Activated T-helper 17 cell treated with anti-CD3 and anti-CD28 coated beads, Interleukin-2, amount 50 U/mL, for 72 hours (primary cell): ENCODE measurements at regions not wholly inside any gene's neighbourhood (a gene's known extent, or its start where the extent isn't known, plus 50 kb on each side); places are given as distances from the start of the nearest gene placed in this dataset.
A peak's percentile ranks its signal among the peaks of the same experiment; 100 is the strongest.

ENCODE experiments used
- ATAC-seq: fragments of 150-1000 bp; cut with Tn5 transposase; replicated peaks from 2 replicates; pipeline ENCODE4 v1.10.0; 2021; ENCODE audit warnings: mild to moderate bottlenecking, moderate library complexity
- H3K27ac Mint-ChIP-seq: one replicate; pipeline ENCODE4 v1.8.0; 2022; ENCODE audit warnings: mixed read lengths
- H3K27me3 Mint-ChIP-seq: one replicate; pipeline ENCODE4 v1.8.0; 2022; ENCODE audit warnings: mixed read lengths
- H3K36me3 Mint-ChIP-seq: one replicate; pipeline ENCODE4 v1.8.0; 2022; ENCODE audit warnings: low read depth, mild to moderate bottlenecking, mixed read lengths
- H3K4me1 Mint-ChIP-seq: one replicate; pipeline ENCODE4 v1.8.0; 2022; ENCODE audit warnings: mixed read lengths
- H3K4me3 Mint-ChIP-seq: one replicate; pipeline ENCODE4 v1.8.0; 2022; ENCODE audit warnings: mild to moderate bottlenecking, mixed read lengths
- H3K9me3 Mint-ChIP-seq: one replicate; pipeline ENCODE4 v1.8.0; 2022; ENCODE audit warnings: mixed read lengths

GRCh38 chr1:234942879-234943506 is 185.6 kb downstream of the TOMM20 start:
- Mint-ChIP-seq H3K9me3 (peaks cover 5% of the 10 kb centered on the region), H3K4me1 (peaks cover 10% of the 10 kb centered on the region), H3K27me3 (no peaks in the 10 kb centered on the region), H3K36me3 (no peaks in the 10 kb centered on the region), H3K4me3 (no peak overlapping the region), H3K27ac (no peak overlapping the region)
- ATAC-seq, result no peak

- no peak overlapping the region for H3K27ac Mint-ChIP-seq
- peaks cover 5% of the 10 kb centered on the region for H3K9me3 Mint-ChIP-seq
- H3K27me3 Mint-ChIP-seq, result no peaks in the 10 kb centered on the region
- H3K36me3 Mint-ChIP-seq, result no peaks in the 10 kb centered on the region
- no peak for ATAC-seq
- H3K4me3 Mint-ChIP-seq, result no peak overlapping the region
- H3K4me1 Mint-ChIP-seq, result peaks cover 18% of the 10 kb centered on the region
These were observed 186.7 kb downstream of the TOMM20 start for GRCh38 chr1:234942012-234942332.

DNA sequence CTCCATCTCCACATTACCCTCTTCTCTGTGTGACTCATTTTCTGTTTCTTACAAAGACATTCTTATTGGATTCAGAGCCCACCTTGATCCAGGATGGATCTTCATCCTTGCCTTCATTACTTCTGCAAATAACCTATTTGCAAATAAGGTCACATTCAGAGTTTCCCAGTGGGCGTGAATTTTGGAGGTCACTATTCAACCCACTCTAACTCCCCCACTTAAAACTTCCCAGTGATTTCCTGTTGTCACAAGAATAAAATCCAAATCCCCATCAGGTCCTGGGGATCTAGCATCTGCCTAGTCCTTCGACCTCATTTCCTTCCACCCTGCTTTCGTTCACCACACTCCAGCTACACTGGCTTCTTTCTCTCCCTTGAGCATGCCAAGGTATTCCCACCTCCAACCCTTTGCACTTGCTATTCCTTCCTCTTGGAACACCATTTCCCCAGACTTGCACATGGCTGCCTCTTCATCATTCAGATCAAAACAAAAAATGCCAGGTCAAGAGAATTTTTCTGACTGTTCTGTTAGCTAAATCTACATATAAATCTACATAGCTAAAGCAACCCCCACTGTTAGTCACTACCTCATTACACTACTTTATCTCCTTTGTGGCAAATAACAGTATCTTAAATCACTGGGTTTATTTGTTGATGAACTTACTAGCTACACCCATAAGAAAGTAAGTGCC is 187.2 kb downstream of the TOMM20 start:
- Mint-ChIP-seq H3K9me3 (peaks cover 5% of the 10 kb centered on the region), H3K4me1 (peaks cover 21% of the 10 kb centered on the region), H3K27me3 (no peaks in the 10 kb centered on the region), H3K27ac (no peak overlapping the region), H3K4me3 (no peak overlapping the region), H3K36me3 (no peaks in the 10 kb centered on the region)
- peak; percentile 40 for ATAC-seq

DNA sequence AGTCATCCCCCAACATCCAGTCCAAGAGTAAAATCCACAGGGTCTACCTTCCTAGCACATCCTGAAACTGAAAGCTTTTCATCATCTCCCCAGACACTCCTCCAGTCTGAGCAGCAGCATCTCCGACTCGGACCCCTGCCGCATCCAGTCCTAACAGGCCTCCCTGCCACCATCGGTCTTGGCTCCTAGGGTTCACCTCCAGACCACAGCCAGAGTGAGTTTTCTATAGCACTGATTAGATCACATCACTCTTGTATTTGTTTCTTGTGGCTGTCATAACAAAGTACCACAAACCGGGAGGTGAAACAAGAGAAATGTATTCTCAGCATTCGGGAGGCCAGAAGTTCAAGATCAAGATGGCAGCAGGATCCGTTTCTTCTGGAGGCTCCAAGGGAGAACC is 187.8 kb downstream of the TOMM20 start:
- peaks cover 21% of the 10 kb centered on the region for H3K4me1 Mint-ChIP-seq
- ATAC-seq, result peak; percentile 12
- peaks cover 5% of the 10 kb centered on the region for H3K9me3 Mint-ChIP-seq
- no peak overlapping the region for H3K27ac Mint-ChIP-seq
- no peaks in the 10 kb centered on the region for H3K36me3 Mint-ChIP-seq
- no peaks in the 10 kb centered on the region for H3K27me3 Mint-ChIP-seq
- H3K4me3 Mint-ChIP-seq, result no peak overlapping the region

DNA sequence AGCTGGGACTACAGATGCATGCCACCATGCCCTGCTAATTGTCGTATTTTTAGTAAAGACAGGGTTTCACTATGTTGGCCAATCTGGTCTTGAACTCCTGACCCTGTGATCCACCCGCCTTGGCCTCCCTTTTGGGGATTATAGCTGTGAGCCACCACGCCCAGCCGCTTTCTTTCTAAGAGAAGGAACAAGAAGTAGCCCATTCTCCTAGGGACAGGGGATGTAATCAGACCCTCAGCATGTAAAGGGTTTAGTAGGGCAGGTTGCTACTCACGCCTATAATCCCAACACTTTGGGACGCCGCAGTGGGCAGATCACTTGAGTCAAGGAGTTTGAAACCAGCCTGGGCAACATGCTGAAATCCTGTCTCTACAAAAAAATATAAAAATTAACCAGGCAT is 189.7 kb downstream of the TOMM20 start:
- H3K4me1 Mint-ChIP-seq, result peaks cover 11% of the 10 kb centered on the region
- H3K4me3 Mint-ChIP-seq, result no peak overlapping the region
- no peak overlapping the region for H3K27ac Mint-ChIP-seq
- H3K27me3 Mint-ChIP-seq, result no peaks in the 10 kb centered on the region
- no peaks in the 10 kb centered on the region for H3K9me3 Mint-ChIP-seq
- no peaks in the 10 kb centered on the region for H3K36me3 Mint-ChIP-seq
- no peak for ATAC-seq

- H3K4me3 Mint-ChIP-seq, result no peak overlapping the region
- no peaks in the 10 kb centered on the region for H3K27me3 Mint-ChIP-seq
- ATAC-seq, result no peak
- H3K27ac Mint-ChIP-seq, result no peak overlapping the region
- peaks cover 17% of the 10 kb centered on the region for H3K4me1 Mint-ChIP-seq
- no peaks in the 10 kb centered on the region for H3K9me3 Mint-ChIP-seq
- H3K36me3 Mint-ChIP-seq, result no peaks in the 10 kb centered on the region
These were observed 190.5 kb downstream of the TOMM20 start for GRCh38 chr1:234938135-234938534.

GRCh38 chr1:234936612-234937389 is 191.8 kb downstream of the TOMM20 start:
- no peak overlapping the region for H3K27ac Mint-ChIP-seq
- H3K4me1 Mint-ChIP-seq, result peaks cover 27% of the 10 kb centered on the region
- H3K27me3 Mint-ChIP-seq, result peaks cover 3% of the 10 kb centered on the region
- peak; percentile 70 for ATAC-seq
- H3K4me3 Mint-ChIP-seq, result peak overlapping the region; percentile 37
- H3K36me3 Mint-ChIP-seq, result no peaks in the 10 kb centered on the region
- no peaks in the 10 kb centered on the region for H3K9me3 Mint-ChIP-seq

- Mint-ChIP-seq H3K4me3 (peak overlapping the region; percentile 50), H3K36me3 (no peaks in the 10 kb centered on the region), H3K27me3 (peaks cover 3% of the 10 kb centered on the region), H3K27ac (peak overlapping the region; percentile 91), H3K4me1 (peaks cover 27% of the 10 kb centered on the region), H3K9me3 (no peaks in the 10 kb centered on the region)
- ATAC-seq, result peak; percentile 33
These were observed 194.0 kb downstream of the TOMM20 start for GRCh38 chr1:234934611-234935033.

DNA sequence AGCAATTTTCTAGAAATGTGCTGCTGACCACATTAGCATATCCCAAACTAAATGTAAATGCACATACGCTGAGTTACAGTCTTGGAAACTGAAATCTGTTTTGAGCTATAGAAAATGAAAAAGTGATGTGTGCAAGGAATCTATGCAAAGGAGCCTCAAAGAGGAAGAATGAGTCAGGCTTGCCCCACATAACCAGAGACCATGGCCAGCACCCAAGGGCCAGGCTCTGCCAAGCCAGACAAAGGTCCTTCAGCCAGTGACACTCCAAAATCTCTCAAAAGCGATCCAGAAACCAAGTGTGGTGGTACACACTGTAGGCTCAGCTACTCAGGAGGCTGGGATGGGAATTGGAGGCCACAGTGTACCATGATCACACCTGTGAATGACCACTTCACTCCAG is 195.2 kb downstream of the TOMM20 start:
- Mint-ChIP-seq H3K27ac (peak overlapping the region; percentile 91), H3K36me3 (no peaks in the 10 kb centered on the region), H3K4me1 (peaks cover 27% of the 10 kb centered on the region), H3K27me3 (peaks cover 3% of the 10 kb centered on the region), H3K9me3 (no peaks in the 10 kb centered on the region), H3K4me3 (peak overlapping the region; percentile 63)
- peak; percentile 88 for ATAC-seq

GRCh38 chr1:234932511-234933430 is 195.9 kb downstream of the TOMM20 start:
- peaks cover 3% of the 10 kb centered on the region for H3K27me3 Mint-ChIP-seq
- H3K4me1 Mint-ChIP-seq, result peaks cover 33% of the 10 kb centered on the region
- H3K9me3 Mint-ChIP-seq, result no peaks in the 10 kb centered on the region
- H3K27ac Mint-ChIP-seq, result peak overlapping the region; percentile 91
- ATAC-seq, result peak; percentile 15
- peak overlapping the region; percentile 63 for H3K4me3 Mint-ChIP-seq
- no peaks in the 10 kb centered on the region for H3K36me3 Mint-ChIP-seq

GRCh38 chr1:234932106-234932505 is 196.5 kb downstream of the TOMM20 start:
- no peak for ATAC-seq
- Mint-ChIP-seq H3K4me3 (no peak overlapping the region), H3K9me3 (no peaks in the 10 kb centered on the region), H3K27me3 (peaks cover 3% of the 10 kb centered on the region), H3K36me3 (no peaks in the 10 kb centered on the region), H3K4me1 (peaks cover 34% of the 10 kb centered on the region), H3K27ac (no peak overlapping the region)

DNA sequence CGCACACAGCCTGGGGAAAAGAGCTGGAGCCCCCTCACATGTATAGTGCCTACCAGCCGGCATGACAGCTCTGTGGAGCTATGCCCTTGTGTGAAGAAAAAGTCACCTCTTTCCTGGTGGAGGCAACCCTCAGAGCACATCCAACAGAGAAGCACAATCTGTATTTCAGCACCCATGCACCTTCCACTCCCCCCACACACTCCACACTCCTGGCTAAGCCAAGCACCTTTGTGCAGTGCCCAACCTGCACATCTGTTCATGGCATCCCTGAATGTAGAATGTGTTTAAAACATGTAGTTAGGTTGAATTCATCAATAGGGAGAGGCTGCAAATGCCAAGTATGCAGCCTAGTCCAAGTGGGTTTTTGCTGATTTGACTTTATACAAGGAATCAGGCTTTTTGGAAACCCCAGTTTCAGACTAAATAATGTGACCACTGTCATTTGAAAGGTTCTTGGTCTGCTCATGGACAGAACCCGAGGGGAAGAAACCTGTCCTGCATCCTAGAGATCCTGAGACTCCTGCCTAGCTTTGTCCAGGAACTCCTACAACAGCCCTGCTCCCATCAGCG is 197.1 kb downstream of the TOMM20 start:
- Mint-ChIP-seq H3K4me3 (no peak overlapping the region), H3K4me1 (peaks cover 34% of the 10 kb centered on the region), H3K27me3 (peaks cover 3% of the 10 kb centered on the region), H3K9me3 (no peaks in the 10 kb centered on the region), H3K27ac (no peak overlapping the region), H3K36me3 (no peaks in the 10 kb centered on the region)
- ATAC-seq, result no peak

DNA sequence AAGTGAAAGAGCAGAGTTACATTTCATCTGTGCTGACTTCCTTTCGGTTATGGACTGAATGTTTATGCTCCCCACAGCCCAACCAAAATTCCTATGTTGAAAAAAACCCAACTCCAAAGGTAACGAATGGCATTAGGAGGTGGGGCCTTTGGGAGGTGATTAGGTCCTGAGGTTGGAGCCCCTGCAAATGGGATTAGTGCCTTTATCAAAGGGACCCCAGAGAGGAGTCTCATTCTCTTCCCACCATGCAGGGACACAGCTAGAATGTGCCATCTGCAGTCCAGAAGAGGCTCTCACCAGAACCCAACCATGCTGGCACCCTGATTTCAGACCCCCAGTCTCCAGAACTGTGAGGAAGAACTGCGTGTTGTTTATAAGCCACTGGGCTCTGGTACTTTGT is 199.3 kb downstream of the TOMM20 start:
- Mint-ChIP-seq H3K4me1 (peaks cover 44% of the 10 kb centered on the region), H3K27ac (no peak overlapping the region), H3K9me3 (no peaks in the 10 kb centered on the region), H3K27me3 (peaks cover 3% of the 10 kb centered on the region), H3K36me3 (peaks cover 6% of the 10 kb centered on the region), H3K4me3 (no peak overlapping the region)
- ATAC-seq, result no peak

DNA sequence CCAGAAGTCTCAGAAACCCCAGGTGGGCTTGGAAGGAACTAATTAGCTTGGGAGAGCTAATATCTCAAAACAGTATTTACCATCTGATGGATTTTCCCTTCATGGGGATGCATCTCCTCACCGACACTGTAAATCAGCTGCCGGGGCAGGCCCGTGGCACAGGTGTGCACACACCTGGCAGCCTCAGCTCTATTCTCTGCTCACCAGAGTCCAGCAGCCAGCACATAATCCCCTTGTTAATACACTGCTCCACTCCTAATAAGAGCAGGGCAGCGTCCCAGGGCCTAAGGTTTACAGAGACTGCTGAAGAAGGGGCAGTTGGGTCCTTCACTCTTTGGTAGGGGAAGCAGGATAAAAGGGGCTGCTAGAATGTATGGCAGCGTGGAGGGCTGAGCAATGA is 200.0 kb downstream of the TOMM20 start:
- peaks cover 6% of the 10 kb centered on the region for H3K36me3 Mint-ChIP-seq
- peaks cover 3% of the 10 kb centered on the region for H3K27me3 Mint-ChIP-seq
- no peaks in the 10 kb centered on the region for H3K9me3 Mint-ChIP-seq
- H3K4me1 Mint-ChIP-seq, result peaks cover 43% of the 10 kb centered on the region
- ATAC-seq, result no peak
- H3K27ac Mint-ChIP-seq, result no peak overlapping the region
- H3K4me3 Mint-ChIP-seq, result no peak overlapping the region
